ENCODE measurements at regions not wholly inside any gene's neighbourhood (a gene's known extent, or its start where the extent isn't known, plus 50 kb on each side); places are given as distances from the start of the nearest gene placed in this dataset.

- TF ChIP-seq, protein P1, sequence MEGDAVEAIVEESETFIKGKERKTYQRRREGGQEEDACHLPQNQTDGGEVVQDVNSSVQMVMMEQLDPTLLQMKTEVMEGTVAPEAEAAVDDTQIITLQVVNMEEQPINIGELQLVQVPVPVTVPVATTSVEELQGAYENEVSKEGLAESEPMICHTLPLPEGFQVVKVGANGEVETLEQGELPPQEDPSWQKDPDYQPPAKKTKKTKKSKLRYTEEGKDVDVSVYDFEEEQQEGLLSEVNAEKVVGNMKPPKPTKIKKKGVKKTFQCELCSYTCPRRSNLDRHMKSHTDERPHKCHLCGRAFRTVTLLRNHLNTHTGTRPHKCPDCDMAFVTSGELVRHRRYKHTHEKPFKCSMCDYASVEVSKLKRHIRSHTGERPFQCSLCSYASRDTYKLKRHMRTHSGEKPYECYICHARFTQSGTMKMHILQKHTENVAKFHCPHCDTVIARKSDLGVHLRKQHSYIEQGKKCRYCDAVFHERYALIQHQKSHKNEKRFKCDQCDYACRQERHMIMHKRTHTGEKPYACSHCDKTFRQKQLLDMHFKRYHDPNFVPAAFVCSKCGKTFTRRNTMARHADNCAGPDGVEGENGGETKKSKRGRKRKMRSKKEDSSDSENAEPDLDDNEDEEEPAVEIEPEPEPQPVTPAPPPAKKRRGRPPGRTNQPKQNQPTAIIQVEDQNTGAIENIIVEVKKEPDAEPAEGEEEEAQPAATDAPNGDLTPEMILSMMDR (IDR thresholded peaks at IDR 0.05) = no peak
- TF ChIP-seq EP300 (IDR thresholded peaks at IDR 0.05) (no peak), POLR2AphosphoS5 (IDR thresholded peaks at IDR 0.05) (no peak)
These were observed 741.5 kb upstream of the GHITM start for GRCh38 chr10:83397806-83398205.
